ENCODE measurements at regions not wholly inside any gene's neighbourhood (a gene's known extent, or its start where the extent isn't known, plus 50 kb on each side); places are given as distances from the start of the nearest gene placed in this dataset.

GRCh38 chr3:18782191-18782590 lies 357.1 kb upstream of the SATB1 start:
- H3K27ac ChIP-seq, result no peak overlapping the region
- intact Hi-C loops (cut with DNase I), result no loop called here
- no peaks in the 10 kb centered on the region for H3K4me1 ChIP-seq (replicated peaks in 1 of 2)
- H3K27me3 ChIP-seq, result no peaks in the 10 kb centered on the region
- DNase-seq, result no peak
- no peaks in the 10 kb centered on the region for H3K9me3 ChIP-seq (replicated peaks in 1 of 3)
- WGBS, 4 donors, result 52 to 76% (median 62%) methylated on average over 2 of the region's 2 CpGs
- no peaks in the 10 kb centered on the region for H3K36me3 ChIP-seq (replicated peaks in 1 of 2)
- H3K4me3 ChIP-seq, result no peak overlapping the region
- no peak for TF ChIP-seq POLR2A (IDR thresholded peaks at IDR 0.05)

GRCh38 chr3:18780959-18781358 lies 355.8 kb upstream of the SATB1 start:
- TF ChIP-seq CTCF (IDR thresholded peaks at IDR 0.05) (no peak), POLR2A (IDR thresholded peaks at IDR 0.05) (no peak)
- intact Hi-C loops (cut with DNase I), result no loop called here
- 72 to 91% (median 88%) methylated on average over 3 of the region's 3 CpGs for WGBS, 4 donors

GRCh38 chr3:18779704-18780103 lies 354.6 kb upstream of the SATB1 start:
- no peaks in the 10 kb centered on the region for H3K36me3 ChIP-seq (replicated peaks in 1 of 2)
- no peaks in the 10 kb centered on the region for H3K9me3 ChIP-seq (replicated peaks in 1 of 3)
- no peak for TF ChIP-seq POLR2A (IDR thresholded peaks at IDR 0.05)
- TF ChIP-seq CTCF (IDR thresholded peaks at IDR 0.05), result no peak
- no peak overlapping the region for H3K27ac ChIP-seq
- no peaks in the 10 kb centered on the region for H3K4me1 ChIP-seq (replicated peaks in 1 of 2)
- no peaks in the 10 kb centered on the region for H3K27me3 ChIP-seq
- intact Hi-C loops (cut with DNase I), result no loop called here
- H3K4me3 ChIP-seq, result no peak overlapping the region
- no peak for DNase-seq
- WGBS, 4 donors, result 25 to 60% (median 47%) methylated on average over 2 of the region's 2 CpGs

More at GRCh38 chr3:18780959-18781358, 355.8 kb upstream of the SATB1 start:
- Histone ChIP-seq H3K9me3 (replicated peaks in 1 of 3) (no peaks in the 10 kb centered on the region), H3K36me3 (replicated peaks in 1 of 2) (no peaks in the 10 kb centered on the region), H3K27ac (no peak overlapping the region), H3K4me3 (no peak overlapping the region), H3K4me1 (replicated peaks in 1 of 2) (no peaks in the 10 kb centered on the region), H3K27me3 (no peaks in the 10 kb centered on the region)
- DNase-seq, result no peak

- intact Hi-C loops (cut with DNase I), result no loop called here
- 45 to 88% (median 67%) methylated on average over 2 of the region's 2 CpGs for WGBS, 4 donors
Observed at GRCh38 chr3:18778598-18778997, 353.5 kb upstream of the SATB1 start.

More at GRCh38 chr3:18778598-18778997, 353.5 kb upstream of the SATB1 start:
- no peak for DNase-seq
- Histone ChIP-seq H3K4me3 (no peak overlapping the region), H3K27me3 (no peaks in the 10 kb centered on the region), H3K9me3 (replicated peaks in 1 of 3) (no peaks in the 10 kb centered on the region), H3K36me3 (replicated peaks in 1 of 2) (no peaks in the 10 kb centered on the region), H3K27ac (no peak overlapping the region), H3K4me1 (replicated peaks in 1 of 2) (no peaks in the 10 kb centered on the region)
- no peak for TF ChIP-seq CTCF (IDR thresholded peaks at IDR 0.05)
- TF ChIP-seq POLR2A (IDR thresholded peaks at IDR 0.05), result no peak

All from adrenal gland (tissue), 9 donors.